ENCODE measurements at regions not wholly inside any gene's neighbourhood (a gene's known extent, or its start where the extent isn't known, plus 50 kb on each side); places are given as distances from the start of the nearest gene placed in this dataset.

- TF ChIP-seq EGR1 (IDR thresholded peaks at IDR 0.05; ENCODE audit: borderline replicate concordance, low read depth, low read length): no peak
- no peak for TF ChIP-seq CREB1 (IDR thresholded peaks at IDR 0.05)
- no peak for TF ChIP-seq POLR2A (IDR thresholded peaks at IDR 0.05; ENCODE audit: control extremely low read depth in 1 of 2, low read depth in 2 of 2, low read length in 2 of 2)
- TF ChIP-seq EP300 (IDR thresholded peaks at IDR 0.05; ENCODE audit: borderline replicate concordance in 1 of 2, low read depth in 2 of 2, low read length in 2 of 2): no peak
- no peak for TF ChIP-seq TAF1 (IDR thresholded peaks at IDR 0.05; ENCODE audit: low read depth, low read length)
- no peak for TF ChIP-seq RNF2 (IDR thresholded peaks at IDR 0.05; ENCODE audit: borderline replicate concordance, low read depth, low read length, missing control alignments, poor library complexity, severe bottlenecking)
- TF ChIP-seq CHD2 (IDR thresholded peaks at IDR 0.05; ENCODE audit: low read length): no peak
- no peak for TF ChIP-seq EZH2 (IDR thresholded peaks at IDR 0.05; ENCODE audit: low read depth, low read length, severe bottlenecking)
- no peak for TF ChIP-seq CTCF (IDR thresholded peaks at IDR 0.05; ENCODE audit: control extremely low read depth in 1 of 3, insufficient read depth in 1 of 3, low read depth in 1 of 3, low read length in 3 of 3)
- no peak for TF ChIP-seq USF2 (IDR thresholded peaks at IDR 0.05; ENCODE audit: low read length)
- TF ChIP-seq MAX (IDR thresholded peaks at IDR 0.05): no peak
Observed at GRCh38 chr19:31125071-31125470, 224.2 kb downstream of the TSHZ3 start.
